GM23338 (cell line): ENCODE measurements at regions not wholly inside any gene's neighbourhood (a gene's known extent, or its start where the extent isn't known, plus 50 kb on each side); places are given as distances from the start of the nearest gene placed in this dataset.

Experiments used
- ATAC-seq: fragments of 200-7000 bp; cut with Tn5 transposase; 3 replicates; pipeline ENCODE4 v1.9.1; 2020
- DNase-seq: peaks from one replicate; pipeline ENCODE4 v3.0.0-alpha.2; 2015; ENCODE audit warnings: low spot score
- H2AFZ ChIP-seq: fragments of 200-600 bp; sonication (generic); 2 replicates; pipeline ENCODE4 v1.8.0; 2016; ENCODE audit warnings: antibody characterized with exemption, mild to moderate bottlenecking, moderate library complexity
- H3F3A ChIP-seq: fragments of 200-600 bp; sonication (generic); replicated peaks from 2 replicates; pipeline ENCODE4 v1.8.0; 2017; ENCODE audit warnings: antibody characterized with exemption, mixed run types, low read depth
- H3K27ac ChIP-seq: fragments of 200-600 bp; sonication (generic); 2 replicates; pipeline ENCODE4 v1.6.1; 2016; ENCODE audit warnings: low read depth
- H3K27me3 ChIP-seq: fragments of 200-600 bp; sonication (generic); 2 replicates; pipeline ENCODE4 v1.8.0; 2016; ENCODE audit warnings: mild to moderate bottlenecking, mixed run types, moderate library complexity; ENCODE audit not compliant: insufficient read depth
- H3K36me3 ChIP-seq: fragments of 200-600 bp; sonication (generic); 2 replicates; pipeline ENCODE4 v1.8.0; 2016; ENCODE audit warnings: mild to moderate bottlenecking; ENCODE audit not compliant: insufficient read depth
- H3K4me1 ChIP-seq: fragments of 200-600 bp; sonication (generic); 2 replicates; pipeline ENCODE4 v1.8.0; 2016; ENCODE audit warnings: mild to moderate bottlenecking, moderate library complexity; ENCODE audit not compliant: insufficient read depth
- H3K4me2 ChIP-seq: fragments of 200-600 bp; sonication (generic); 2 replicates; pipeline ENCODE4 v1.7.1; 2017; ENCODE audit warnings: mixed run types
- H3K4me3 ChIP-seq: fragments of 200-600 bp; sonication (generic); 2 replicates; pipeline ENCODE4 v1.6.1; 2016; ENCODE audit warnings: mixed run types
- H3K79me2 ChIP-seq: fragments of 200-600 bp; sonication (generic); replicated peaks from 2 replicates; pipeline ENCODE4 v1.8.0; 2017; ENCODE audit warnings: mild to moderate bottlenecking; ENCODE audit not compliant: insufficient read depth
- H3K9me2 ChIP-seq: fragments of 200-600 bp; sonication (generic); 2 replicates; pipeline ENCODE4 v1.8.0; 2017; ENCODE audit not compliant: insufficient read depth
- H4K20me1 ChIP-seq: fragments of 200-600 bp; sonication (generic); replicated peaks from 2 replicates; pipeline ENCODE4 v1.8.0; 2017; ENCODE audit warnings: mild to moderate bottlenecking; ENCODE audit not compliant: insufficient read depth
- H3K27ac Mint-ChIP-seq: 2 replicates; pipeline ENCODE4 v1.8.0; 2020; ENCODE audit warnings: inconsistent platforms, mild to moderate bottlenecking, moderate library complexity, mixed read lengths
- H3K27me3 Mint-ChIP-seq: 3 replicates; pipeline ENCODE4 v1.8.0; 2022; ENCODE audit warnings: low read depth, mild to moderate bottlenecking, moderate library complexity, mixed read lengths, inconsistent platforms; ENCODE audit not compliant: insufficient read depth, poor library complexity
- H3K36me3 Mint-ChIP-seq: 3 replicates; pipeline ENCODE4 v1.8.0; 2021; ENCODE audit warnings: low read depth, mild to moderate bottlenecking, inconsistent platforms, moderate library complexity, mixed read lengths
- H3K4me1 Mint-ChIP-seq: 3 replicates; pipeline ENCODE4 v1.8.0; 2020; ENCODE audit warnings: mild to moderate bottlenecking, inconsistent platforms, mixed read lengths
- H3K4me3 Mint-ChIP-seq: 3 replicates; pipeline ENCODE4 v1.8.0; 2021; ENCODE audit warnings: moderate library complexity, mild to moderate bottlenecking, inconsistent platforms, mixed read lengths
- H3K9me3 Mint-ChIP-seq: 3 replicates; pipeline ENCODE4 v1.8.0; 2020; ENCODE audit warnings: moderate library complexity, mild to moderate bottlenecking, inconsistent platforms, mixed read lengths
- CREB1 ChIP-seq: fragments of 250-450 bp; sonication (Bioruptor Pico); IDR thresholded peaks from 2 replicates; pipeline ENCODE4 v1.5.0; 2020; ENCODE audit warnings: low read depth, mild to moderate bottlenecking, moderate library complexity
- CTCF ChIP-seq, 2 experiments: fragments of 200-600 bp in 1 of 2; sonication (generic) in 1 of 2; conservative IDR thresholded peaks; 2 replicates each; pipeline versions ENCODE4 v1.5.1 to v1.6.1; 2016 to 2017; ENCODE audit warnings: antibody characterized with exemption in 2 of 2, low read depth in 2 of 2, mild to moderate bottlenecking in 2 of 2, moderate library complexity in 1 of 2
- EZH2 ChIP-seq: fragments of 200-600 bp; sonication (generic); IDR thresholded peaks from one replicate; pipeline ENCODE4 v1.8.0; 2017; ENCODE audit warnings: antibody characterized with exemption, mild to moderate bottlenecking, low read depth; ENCODE audit not compliant: unreplicated experiment
- JUNB ChIP-seq: IDR thresholded peaks from one replicate; pipeline ENCODE4 v1.6.1; 2016; ENCODE audit warnings: antibody characterized with exemption; ENCODE audit not compliant: unreplicated experiment
- NANOG ChIP-seq: IDR thresholded peaks from 2 replicates; pipeline ENCODE4 v1.6.1; 2016; ENCODE audit warnings: antibody characterized with exemption, borderline replicate concordance
- POLR2AphosphoS5 ChIP-seq: IDR thresholded peaks from 2 replicates; pipeline ENCODE4 v1.6.1; 2016; ENCODE audit warnings: antibody characterized with exemption, low read depth
- REST ChIP-seq: IDR thresholded peaks from one replicate; pipeline ENCODE4 v1.6.1; 2018; ENCODE audit warnings: antibody characterized with exemption; ENCODE audit not compliant: unreplicated experiment

GRCh38 chr2:9709539-9710285, 78.9 kb upstream of the YWHAQ start:
- H3K4me3 Mint-ChIP-seq = no peak overlapping the region
- peaks cover 2% of the 10 kb centered on the region for H3K27me3 Mint-ChIP-seq
- Histone ChIP-seq H3K27me3 (no peaks in the 10 kb centered on the region), H3K79me2 (no peaks in the 10 kb centered on the region), H3K27ac (no peak overlapping the region), H3F3A (no peaks in the 10 kb centered on the region), H3K4me1 (no peaks in the 10 kb centered on the region), H3K9me2 (no peaks in the 10 kb centered on the region), H4K20me1 (no peaks in the 10 kb centered on the region), H3K4me2 (no peak overlapping the region), H2AFZ (0 out of 2 replicates have a peak overlapping the region, but pooled peaks have one; percentile 32), H3K36me3 (no peaks in the 10 kb centered on the region), H3K4me3 (no peak overlapping the region)
- ATAC-seq (peak; percentile 68), DNase-seq (peak; percentile 27)
- 0 out of 3 replicates have a peak, but pooled peaks cover 2% of the 10 kb centered on the region for H3K4me1 Mint-ChIP-seq
- H3K9me3 Mint-ChIP-seq = peaks cover 2% of the 10 kb centered on the region; the same call in 1 of the 3 replicates
- H3K27ac Mint-ChIP-seq = no peak overlapping the region
- H3K36me3 Mint-ChIP-seq = no peaks in the 10 kb centered on the region; the same call in 2 of the 3 replicates
- TF ChIP-seq CTCF (conservative IDR thresholded peaks at IDR 0.05; ENCODE audit: low read depth in 2 of 2) = no peak
- peak; percentile 19; the same call in 1 of the 2 replicates for TF ChIP-seq CREB1 (CRISPR knock-in tag)
- TF ChIP-seq JUNB = no peak

GRCh38 chr2:9710311-9710710, 79.5 kb upstream of the YWHAQ start:
- no peak overlapping the region for H3K4me3 Mint-ChIP-seq
- TF ChIP-seq REST (no peak), NANOG (no peak), CTCF (conservative IDR thresholded peaks at IDR 0.05; ENCODE audit: low read depth in 2 of 2) (no peak), EZH2 (no peak), POLR2AphosphoS5 (no peak)

More at GRCh38 chr2:9710311-9710710, 79.5 kb upstream of the YWHAQ start:
- H3F3A ChIP-seq = no peaks in the 10 kb centered on the region
- peaks cover 2% of the 10 kb centered on the region; the same call in 1 of the 3 replicates for H3K9me3 Mint-ChIP-seq
- DNase-seq (no peak), ATAC-seq (no peak)
- H3K4me3 ChIP-seq = no peak overlapping the region
- H3K27me3 ChIP-seq = no peaks in the 10 kb centered on the region
- H3K36me3 Mint-ChIP-seq = no peaks in the 10 kb centered on the region; the same call in 2 of the 3 replicates
- H3K27me3 Mint-ChIP-seq = peaks cover 2% of the 10 kb centered on the region
- 0 out of 2 replicates have a peak overlapping the region, but pooled peaks have one; percentile 32 for H2AFZ ChIP-seq
- no peaks in the 10 kb centered on the region for H3K4me1 ChIP-seq
- 0 out of 3 replicates have a peak, but pooled peaks cover 2% of the 10 kb centered on the region for H3K4me1 Mint-ChIP-seq
- no peaks in the 10 kb centered on the region for H3K36me3 ChIP-seq
- H3K79me2 ChIP-seq = no peaks in the 10 kb centered on the region
- no peak overlapping the region for H3K27ac Mint-ChIP-seq
- no peak overlapping the region for H3K4me2 ChIP-seq
- H3K27ac ChIP-seq = no peak overlapping the region
- H3K9me2 ChIP-seq = no peaks in the 10 kb centered on the region
- no peaks in the 10 kb centered on the region for H4K20me1 ChIP-seq
